ENCODE measurements at regions not wholly inside any gene's neighbourhood (a gene's known extent, or its start where the extent isn't known, plus 50 kb on each side); places are given as distances from the start of the nearest gene placed in this dataset.
A peak's percentile ranks its signal among the peaks of the same experiment; 100 is the strongest.

DNA sequence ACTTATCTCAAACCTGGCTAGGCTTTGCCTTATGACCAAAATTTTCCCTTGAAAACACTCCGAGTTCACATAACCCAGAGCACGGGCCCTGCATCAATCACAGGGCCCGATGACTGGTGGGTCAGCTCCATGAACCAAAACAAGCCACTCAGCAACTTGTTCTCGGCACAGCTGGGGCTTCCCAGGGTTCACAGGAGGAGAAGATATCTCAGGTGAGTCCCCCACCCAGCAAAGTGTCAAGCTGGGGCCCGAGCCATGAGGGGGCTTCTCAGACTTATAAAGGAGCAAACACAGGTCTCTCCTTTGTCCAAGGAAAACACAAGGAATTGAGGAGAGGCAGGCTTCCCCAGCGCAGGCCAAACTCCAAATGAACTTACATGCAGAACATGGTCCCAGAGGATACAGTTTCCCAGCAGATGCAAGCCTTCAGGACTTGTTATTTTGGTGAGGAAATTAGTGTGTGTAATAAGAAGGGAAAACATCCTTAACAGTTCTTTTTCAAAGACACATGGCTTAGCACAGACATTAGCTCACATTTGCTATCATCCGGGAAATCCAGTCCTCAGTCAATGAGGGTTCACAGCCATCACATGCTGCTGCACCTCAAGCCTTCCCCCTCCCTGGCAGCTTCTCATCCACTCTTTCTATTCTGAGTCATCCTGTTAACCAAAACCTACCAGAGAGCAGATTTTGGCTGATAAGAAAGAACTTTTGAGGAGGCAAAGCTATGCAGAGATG, 98.1 kb upstream of the NFIA start:
- no peak for DNase-seq

DNA sequence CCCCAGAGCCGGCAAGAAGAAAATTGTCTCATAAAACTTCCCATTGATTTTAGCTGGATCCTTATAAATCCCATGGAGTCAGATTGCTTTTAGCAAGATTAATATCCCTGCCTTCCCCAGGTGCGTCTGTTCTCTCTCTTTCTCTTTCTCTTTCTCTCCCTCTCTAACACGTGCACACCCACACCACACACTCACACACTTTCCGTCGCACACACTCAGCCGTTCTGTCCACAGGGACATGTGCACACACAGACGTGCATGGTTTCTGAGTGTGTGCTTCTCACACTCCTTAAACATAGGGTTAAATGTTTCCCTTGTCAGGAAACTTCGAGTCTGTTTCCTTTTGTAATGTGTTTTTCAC, 98.7 kb upstream of the NFIA start:
- DNase-seq, result no peak

- DNase-seq, result no peak
These were observed 99.8 kb upstream of the NFIA start for GRCh38 chr1:60982539-60982938.

- no peak for DNase-seq
These were observed 101.0 kb upstream of the NFIA start for GRCh38 chr1:60981357-60981756.

DNA sequence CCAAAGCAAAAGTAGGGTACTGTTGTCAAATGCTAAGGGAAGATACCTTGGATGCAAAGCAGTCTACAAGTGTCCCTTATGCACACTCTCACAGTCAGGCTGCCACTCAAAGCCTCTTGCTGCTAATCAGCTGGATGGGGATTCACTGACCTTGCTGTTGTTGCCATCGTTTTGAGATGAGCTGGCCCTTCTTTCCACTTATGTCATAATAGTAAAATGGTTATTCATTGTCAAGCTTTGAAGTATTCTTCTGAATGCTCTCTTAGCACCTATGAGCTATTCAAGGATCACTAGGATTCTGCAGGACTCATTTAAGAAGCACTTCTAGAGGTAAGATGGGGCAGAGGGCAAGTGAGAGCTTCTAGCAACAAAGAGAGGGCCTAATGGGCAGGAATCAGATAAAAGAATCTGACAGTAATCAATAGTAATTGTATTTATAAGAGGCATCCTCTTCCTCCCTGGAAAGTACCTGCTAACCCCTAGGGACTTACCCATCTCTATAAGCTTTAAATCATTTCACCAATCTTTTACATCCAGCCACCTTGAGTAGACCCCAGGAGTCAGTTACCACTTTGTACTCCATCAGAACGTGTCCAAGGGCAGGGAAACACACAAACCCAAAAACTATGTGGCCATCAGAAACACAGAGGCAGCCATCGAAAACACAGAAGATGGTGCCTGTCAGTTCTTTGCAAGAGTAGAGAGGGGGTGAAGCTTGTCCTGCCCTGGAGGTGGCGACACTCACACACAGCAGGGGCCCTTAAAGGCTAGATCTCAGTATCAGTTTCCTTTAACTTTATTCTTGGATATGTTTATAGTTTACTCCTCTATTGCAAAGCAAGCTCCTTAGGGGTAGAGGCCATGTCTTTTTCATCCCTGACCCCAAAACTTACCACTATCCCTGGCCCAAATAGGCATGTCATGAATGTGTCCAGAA, 103.7 kb upstream of the NFIA start:
- peak; percentile 16 for DNase-seq

GRCh38 chr1:60977661-60978060, 104.7 kb upstream of the NFIA start:
- DNase-seq, result no peak

DNA sequence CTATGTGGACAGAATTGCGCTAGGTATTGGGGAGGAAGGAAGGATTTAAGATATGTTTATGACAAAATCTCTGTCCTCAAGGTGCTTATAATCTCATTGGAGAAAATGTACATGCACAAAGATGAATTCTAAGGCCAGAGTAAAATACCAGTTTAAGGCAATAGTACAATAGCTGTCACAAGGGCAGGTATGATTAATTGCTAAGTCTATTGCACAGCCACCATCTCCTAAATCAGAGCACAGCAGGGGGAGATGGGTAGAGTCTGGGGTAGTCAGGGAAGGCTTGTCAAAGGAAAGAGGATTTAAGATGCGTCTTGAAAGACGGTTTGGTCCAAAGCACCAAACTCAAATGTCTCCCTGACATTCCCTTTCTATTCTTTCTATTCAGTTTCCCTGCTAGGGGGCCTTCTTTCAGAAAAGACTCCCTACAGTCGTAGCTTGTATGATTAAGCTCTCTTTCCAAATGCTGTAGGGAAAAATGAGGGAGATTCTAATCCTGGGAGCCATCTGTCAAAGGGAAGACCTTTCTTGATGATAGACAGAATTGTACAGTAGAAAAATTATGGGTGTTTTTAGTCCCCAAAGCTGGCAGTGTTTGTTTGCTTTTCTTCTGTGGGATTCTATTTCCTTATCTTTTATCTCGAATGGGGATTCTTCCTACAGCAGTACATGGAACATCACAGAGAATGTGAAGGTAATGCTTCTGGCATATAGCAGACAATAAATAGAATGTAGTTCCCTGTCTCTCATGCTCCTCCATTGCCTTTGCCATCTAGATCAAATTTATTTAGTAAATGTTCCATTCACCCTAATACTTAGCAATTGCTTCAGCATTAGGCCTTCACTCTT, 107.6 kb upstream of the NFIA start:
- DNase-seq, result no peak

DNA sequence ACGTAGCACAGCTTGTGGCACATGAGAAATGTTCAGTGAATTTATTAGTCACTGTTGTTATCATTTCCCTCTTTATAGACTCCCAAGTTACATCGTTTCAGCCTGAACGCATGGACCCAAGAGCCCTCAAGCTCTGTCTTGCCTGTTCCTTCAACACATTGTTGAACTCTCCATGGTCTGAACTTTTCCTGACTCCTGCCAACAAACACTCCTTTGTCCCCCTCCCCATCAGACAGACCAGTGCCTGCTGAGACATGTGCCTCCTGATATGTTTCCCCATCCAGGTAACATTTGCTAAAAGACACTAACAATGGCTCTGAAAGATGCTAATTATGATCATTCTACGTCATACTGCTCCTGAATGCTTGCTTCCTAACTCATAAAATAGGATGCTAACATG, 108.7 kb upstream of the NFIA start:
- DNase-seq, result no peak

DNA sequence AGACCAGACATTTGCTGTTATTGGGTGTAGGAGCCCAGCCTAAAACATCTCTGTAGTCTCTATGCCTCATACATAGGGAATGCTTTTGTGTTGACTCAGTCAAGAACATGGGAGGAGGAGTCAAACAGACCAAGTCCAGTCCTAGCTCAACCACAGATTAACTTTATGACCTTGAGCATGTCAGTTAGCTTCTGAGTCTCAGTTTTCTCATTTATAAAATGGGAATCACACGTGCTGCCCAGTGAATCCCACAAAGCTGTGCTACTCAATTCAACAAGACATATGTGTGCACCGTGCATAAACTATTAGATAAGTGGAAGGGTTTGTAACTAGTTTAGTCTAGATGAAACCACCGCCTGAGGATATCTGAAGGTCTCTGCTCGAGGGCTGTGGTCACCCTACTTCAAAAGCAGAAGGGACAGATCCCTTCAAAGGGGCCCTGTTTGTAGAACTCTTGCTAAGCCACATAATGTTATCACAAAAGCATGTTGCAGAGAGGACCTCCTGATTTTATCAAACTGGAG, 109.5 kb upstream of the NFIA start:
- DNase-seq, result no peak

GRCh38 chr1:60971330-60971729, 111.0 kb upstream of the NFIA start:
- DNase-seq, result no peak

DNA sequence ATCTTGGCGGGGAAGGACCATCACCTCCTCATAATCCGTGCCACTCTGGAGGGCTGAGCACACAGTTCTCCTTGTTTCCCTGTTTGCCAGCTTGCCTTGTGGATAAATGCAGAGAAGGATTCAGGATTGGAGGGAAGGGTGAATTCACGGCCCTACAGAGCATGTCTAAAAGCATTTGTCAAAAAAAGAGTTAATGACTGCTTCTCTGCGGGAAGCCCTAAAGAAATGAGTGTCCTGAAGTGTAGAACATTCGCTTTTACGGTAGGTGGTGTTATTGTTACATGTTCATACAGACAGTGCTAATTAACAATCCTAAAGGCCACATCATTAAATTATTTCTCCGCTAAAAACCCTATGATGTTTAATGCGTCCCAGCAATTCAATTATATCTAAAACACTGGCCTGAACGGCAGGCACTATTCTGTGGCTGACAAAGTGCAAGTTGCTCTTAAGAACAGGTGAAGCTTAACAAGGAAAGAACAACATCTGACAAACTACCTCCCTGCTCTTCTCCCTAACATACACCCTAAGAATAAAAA, 112.3 kb upstream of the NFIA start:
- DNase-seq, result peak; percentile 43

DNA sequence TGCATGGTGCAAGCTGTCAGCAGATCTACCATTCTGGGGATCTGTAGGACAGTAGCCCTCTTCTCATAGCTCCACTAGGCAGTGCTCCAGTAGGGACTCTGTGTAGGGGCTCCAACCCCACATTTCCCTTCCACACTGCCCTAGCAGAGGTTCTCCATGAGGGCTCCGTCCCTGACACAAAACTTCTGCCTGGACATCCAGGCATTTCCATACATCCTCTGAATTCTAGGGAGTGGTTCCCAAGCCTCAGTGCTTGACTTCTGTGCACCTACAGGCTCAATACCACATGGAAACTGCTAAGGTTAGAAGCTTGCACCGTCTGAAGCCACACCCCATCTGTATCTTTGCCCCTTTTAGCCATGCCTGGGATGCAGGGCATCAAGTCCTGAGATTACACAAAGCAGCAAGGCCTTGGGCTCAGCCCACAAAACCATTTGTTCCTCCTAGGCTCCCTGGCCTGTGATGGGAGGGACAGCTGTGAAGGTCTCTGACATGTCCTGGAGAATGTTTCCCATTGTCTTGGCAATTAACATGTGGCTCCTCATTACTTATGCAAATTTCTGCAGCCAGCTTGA, 117.0 kb upstream of the NFIA start:
- no peak for DNase-seq

- no peak for DNase-seq
These were observed 119.0 kb upstream of the NFIA start for GRCh38 chr1:60963167-60963940.

DNA sequence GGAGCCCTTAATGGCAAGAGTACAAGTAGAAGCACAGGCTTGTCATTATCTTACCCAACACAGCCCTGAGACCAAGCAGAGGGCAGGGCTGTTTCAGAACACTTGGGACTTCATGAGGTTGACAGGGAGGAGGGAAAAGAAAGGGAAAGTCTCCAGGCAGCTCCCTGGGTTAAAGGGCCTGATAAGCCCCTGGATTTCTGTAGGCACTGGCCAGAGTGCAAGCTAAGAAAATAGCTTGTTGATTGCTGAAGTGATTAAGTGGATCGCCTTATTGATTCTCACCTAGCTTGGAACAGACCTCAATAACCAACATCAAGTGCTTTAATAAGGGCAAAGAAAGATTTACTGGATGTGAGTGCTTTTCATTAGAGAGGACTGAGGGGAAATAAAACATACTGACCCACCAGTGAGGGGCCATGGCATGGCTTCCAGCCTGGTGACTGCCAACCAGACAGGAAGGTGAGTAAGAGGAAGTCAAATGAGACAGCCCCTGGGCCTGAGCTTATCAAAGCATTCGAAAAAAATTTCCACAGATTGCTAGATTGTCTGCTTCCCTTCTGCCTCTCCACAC, 121.4 kb upstream of the NFIA start:
- DNase-seq, result no peak

GRCh38 chr1:60959701-60960100, 122.7 kb upstream of the NFIA start:
- no peak for DNase-seq

DNA sequence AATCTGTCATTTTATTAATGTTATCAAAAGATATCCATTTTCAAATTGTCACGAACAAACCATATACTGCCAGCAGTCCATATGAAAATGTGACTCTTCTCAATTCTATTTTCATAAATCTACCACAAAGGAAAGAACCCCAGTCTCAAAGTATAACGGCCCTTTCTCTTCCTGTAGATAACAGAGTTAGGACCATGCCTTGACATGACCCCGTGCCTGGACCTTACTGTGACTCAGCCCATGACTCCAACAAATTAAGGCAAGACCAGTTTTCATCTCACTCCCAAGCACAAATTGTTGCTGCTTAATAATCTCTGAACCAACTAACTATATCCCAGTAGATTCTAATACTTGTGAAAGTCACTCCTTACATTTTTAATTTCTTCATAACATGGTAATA, 124.4 kb upstream of the NFIA start:
- no peak for DNase-seq

GRCh38 chr1:60956520-60956919, 125.8 kb upstream of the NFIA start:
- no peak for DNase-seq

DNA sequence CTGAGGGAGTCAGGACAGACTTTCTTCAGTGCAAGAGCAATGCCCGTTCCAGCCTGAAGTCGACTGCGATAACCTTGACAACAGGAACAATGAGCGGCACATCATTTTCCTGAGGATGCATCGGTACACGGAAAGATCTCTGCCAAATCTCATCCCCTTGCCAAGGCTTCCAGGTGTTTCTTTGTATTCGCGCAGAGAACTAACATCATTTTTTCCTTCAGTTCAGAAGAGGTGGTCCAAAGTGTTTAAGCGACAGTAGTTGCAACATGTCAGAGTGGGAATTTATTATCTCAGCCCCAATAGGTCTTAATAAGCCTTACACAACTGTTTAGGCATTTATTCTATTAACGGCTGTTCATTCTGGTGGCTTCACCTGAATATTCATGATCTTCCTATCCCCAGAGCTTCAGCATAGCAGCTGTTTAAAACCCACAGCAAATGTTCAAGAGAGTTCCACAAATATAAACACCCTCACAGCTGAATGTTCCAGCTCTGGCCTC, 129.7 kb upstream of the NFIA start:
- DNase-seq, result peak; percentile 73

DNA sequence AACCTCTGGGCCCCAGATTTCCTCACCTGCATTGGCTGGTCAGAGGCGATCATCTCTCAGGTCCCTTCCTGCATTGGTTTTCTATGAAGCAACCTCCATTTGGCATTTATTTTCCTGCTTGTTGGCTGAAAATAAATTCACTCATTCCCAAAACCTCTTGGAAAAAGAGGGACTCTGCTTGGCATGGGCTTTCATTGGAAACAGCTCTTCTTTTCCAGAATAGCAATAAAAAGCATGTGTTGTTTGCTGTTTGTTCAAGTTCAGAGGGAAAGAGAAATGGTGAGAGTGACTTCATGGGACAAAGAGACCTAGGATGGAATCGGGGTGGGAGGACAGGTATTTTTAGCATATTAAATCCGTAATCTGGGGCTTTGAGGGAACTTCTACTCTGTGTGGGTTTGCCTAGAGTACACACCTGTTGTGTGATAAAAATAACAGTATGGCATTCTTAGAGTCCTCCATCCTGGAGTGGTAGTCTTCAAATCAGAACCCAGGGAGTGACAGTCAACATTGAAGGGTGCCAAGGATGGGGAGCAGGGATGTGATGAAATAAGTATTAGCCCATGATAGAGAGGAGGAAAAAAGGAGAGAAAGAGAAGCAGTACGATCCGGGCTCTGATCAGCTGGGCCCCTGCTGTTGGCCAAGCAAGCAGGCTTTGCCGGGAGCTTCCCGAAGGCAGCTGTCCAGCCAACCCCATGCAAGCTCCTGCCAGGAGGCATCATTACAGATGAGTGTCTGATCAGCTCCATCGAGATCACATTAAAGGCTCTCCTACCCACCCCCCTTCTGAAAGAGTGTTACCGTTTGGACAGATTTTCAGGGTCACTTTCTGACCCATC, 131.9 kb upstream of the NFIA start:
- peak; percentile 34 for DNase-seq

DNA sequence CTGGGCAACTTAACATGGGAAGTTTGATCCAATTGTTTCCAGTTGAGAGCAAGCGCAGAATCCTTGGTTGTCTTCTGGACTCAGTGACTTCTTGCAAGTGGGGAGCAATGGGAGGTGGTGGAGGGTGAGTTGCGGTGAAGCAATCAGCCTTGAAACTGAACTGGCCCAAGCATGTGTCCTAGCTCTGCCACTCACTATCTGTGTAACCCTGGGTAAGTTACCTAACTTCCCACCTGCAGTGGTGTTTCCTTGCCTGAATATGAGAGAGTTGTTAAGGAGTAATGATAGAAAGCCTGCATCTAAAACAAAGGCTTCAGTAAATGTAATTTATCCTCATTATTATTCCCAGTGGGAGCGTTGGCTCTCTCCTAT, 132.5 kb upstream of the NFIA start:
- DNase-seq, result no peak
